ENCODE measurements at regions not wholly inside any gene's neighbourhood (a gene's known extent, or its start where the extent isn't known, plus 50 kb on each side); places are given as distances from the start of the nearest gene placed in this dataset.

- Histone ChIP-seq H4K20me1 (replicated peaks; ENCODE audit: control insufficient read depth, insufficient read depth, low read length) (no peaks in the 10 kb centered on the region), H3K4me1 (replicated peaks in 1 of 2; ENCODE audit: control insufficient read depth in 2 of 2, insufficient read depth in 2 of 2, low read length in 2 of 2) (no peaks in the 10 kb centered on the region), H3K4me2 (ENCODE audit: insufficient read depth, low read length) (no peak overlapping the region), H3K9me1 (ENCODE audit: control insufficient read depth, insufficient read depth, low read length) (no peaks in the 10 kb centered on the region), H3K9me3 (replicated peaks; ENCODE audit: control insufficient read depth, insufficient read depth, low read depth, low read length) (no peaks in the 10 kb centered on the region), H3K79me2 (ENCODE audit: control insufficient read depth, insufficient read depth, low read length) (no peaks in the 10 kb centered on the region), H3K36me3 (ENCODE audit: control insufficient read depth, insufficient read depth, low read length) (no peaks in the 10 kb centered on the region), H2AFZ (ENCODE audit: low read depth, low read length) (no peak overlapping the region), H3K27me3 (ENCODE audit: control insufficient read depth in 2 of 2, insufficient read depth in 2 of 2, low read length in 2 of 2) (no peaks in the 10 kb centered on the region), H3K4me3 (no peak overlapping the region), H3K27ac (ENCODE audit: extremely low read depth, low read depth, low read length) (no peak overlapping the region), H3K9ac (ENCODE audit: insufficient read depth in 1 of 2, low read depth in 2 of 2, low read length in 2 of 2) (no peak overlapping the region)
- ATAC-seq (no peak), FAIRE-seq (no peak), DNase-seq (ENCODE audit: extremely low read depth in 1 of 4, low spot score in 3 of 4) (no peak)
- 26% methylated on average over 4 of the region's 4 CpGs for WGBS (ENCODE audit: insufficient coverage, low coverage, missing lambda C conversion rate)
- intact Hi-C loops (cut with micrococcal nuclease) (no loop called here), in situ Hi-C loops (cut with MboI) (no loop called here)
- ChIA-PET CTCF (ENCODE audit: low intra/inter-chr PET ratio) (no interaction called here), POLR2A (no interaction called here)
- no TSS peak for BruUV-seq (replicated peaks)
- no peak for TF ChIP-seq SNAPC5 (CRISPR knock-in tag; IDR thresholded peaks at IDR 0.05)
- TF ChIP-seq SRSF1 (IDR thresholded peaks at IDR 0.05; ENCODE audit: low read depth, low read length), result no peak
- TF ChIP-seq ZNF561 (CRISPR knock-in tag; conservative IDR thresholded peaks at IDR 0.05), result no peak
- no peak for TF ChIP-seq MEF2D (tag; conservative IDR thresholded peaks at IDR 0.05; ENCODE audit: low read depth)
- TF ChIP-seq YY1 (IDR thresholded peaks at IDR 0.05; ENCODE audit: borderline replicate concordance in 1 of 3, control insufficient read depth in 1 of 3, extremely low read depth in 1 of 3, insufficient read depth in 3 of 3, insufficient read length in 1 of 3, insufficient replicate concordance in 2 of 3, low read depth in 1 of 3, low read length in 2 of 3), result no peak
- TF ChIP-seq XRCC5 (IDR thresholded peaks at IDR 0.05; ENCODE audit: low read depth, low read length), result no peak
- TF ChIP-seq EWSR1 (IDR thresholded peaks at IDR 0.05; ENCODE audit: borderline replicate concordance, low read depth, partially characterized antibody), result no peak
These were observed 55.7 kb upstream of the EOLA2 start for GRCh38 chrX:149993989-149994388.

Measured in K562 (cell line).